Ammon's horn (tissue), 1 donor: ENCODE measurements at regions not wholly inside any gene's neighbourhood (a gene's known extent, or its start where the extent isn't known, plus 50 kb on each side); places are given as distances from the start of the nearest gene placed in this dataset.
"Not testable (repeated sequence)": the region's sequence is repeated elsewhere in the genome, so short reads cannot be mapped to it uniquely, and the experiment has no call there.

Source experiments
- DNase-seq: peaks from one replicate; pipeline ENCODE4 v3.0.0-alpha.2; 2016; ENCODE audit warnings: low spot score

DNA sequence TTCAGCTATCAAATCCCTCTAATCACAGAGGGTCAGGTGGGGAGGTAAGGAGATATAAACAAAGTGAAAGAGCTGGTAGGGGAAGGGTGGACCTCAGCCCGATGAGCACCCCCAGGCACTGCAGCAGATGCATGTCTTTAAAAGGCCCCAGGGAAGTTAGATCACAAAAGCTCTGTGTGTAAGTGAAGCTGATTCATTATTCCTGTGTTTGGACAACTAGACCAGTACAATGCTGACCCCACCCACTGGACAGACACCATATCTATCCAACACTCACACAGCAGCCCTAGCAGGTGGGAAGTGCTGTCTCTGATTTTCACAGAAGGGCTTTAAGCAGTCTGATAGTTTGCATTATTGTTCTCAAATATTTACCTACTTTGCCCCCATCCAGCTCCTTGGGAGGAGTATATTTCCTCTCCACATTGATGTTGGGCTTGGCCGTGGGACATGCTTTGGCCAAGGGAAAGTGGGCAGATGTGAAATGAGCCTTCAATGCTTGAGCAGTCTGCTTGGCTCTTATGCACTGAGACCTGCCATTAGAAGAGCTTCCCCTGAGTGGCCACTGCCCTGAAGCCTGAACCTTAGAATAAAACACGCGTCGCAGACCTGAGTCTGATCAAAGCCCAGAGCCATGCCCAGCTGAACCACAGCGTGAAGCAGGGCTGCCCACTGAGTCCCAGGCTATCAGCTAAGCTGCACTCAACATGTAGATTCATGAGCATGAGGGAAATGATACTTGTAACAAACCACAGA lies 111.4 kb downstream of the COPS8 start:
- no peak for DNase-seq

DNA sequence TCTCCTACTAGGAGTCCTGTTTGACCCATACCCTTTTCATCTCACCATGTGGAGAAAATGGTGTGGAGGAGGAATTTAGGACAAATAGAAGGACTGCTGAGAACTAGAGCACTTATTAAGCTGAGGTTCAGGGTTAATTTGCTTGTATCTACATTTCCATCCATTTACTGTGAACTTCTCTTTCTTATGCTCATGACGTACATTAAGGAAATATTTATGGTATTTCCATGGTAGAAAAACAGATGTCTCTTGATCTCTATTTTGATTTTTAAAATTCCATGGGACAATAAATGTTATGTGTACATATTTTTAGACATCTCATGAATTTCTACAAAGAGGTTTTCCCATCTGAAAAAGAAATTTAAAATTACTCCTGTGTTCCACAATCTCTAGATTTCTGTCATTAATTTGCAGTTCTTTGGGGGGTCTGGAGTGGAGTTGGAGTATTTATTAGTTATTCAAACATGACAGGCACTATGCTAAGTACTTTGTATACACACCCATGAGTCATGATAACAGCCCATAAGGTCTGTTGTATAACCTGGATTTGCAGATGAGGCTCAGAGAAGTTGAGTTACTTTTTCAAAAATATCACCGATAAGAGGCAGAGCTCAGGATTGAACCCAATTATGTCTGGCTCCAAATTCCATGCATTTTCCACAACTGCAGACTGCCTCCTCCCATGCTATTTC lies 112.6 kb downstream of the COPS8 start:
- no peak for DNase-seq

DNA sequence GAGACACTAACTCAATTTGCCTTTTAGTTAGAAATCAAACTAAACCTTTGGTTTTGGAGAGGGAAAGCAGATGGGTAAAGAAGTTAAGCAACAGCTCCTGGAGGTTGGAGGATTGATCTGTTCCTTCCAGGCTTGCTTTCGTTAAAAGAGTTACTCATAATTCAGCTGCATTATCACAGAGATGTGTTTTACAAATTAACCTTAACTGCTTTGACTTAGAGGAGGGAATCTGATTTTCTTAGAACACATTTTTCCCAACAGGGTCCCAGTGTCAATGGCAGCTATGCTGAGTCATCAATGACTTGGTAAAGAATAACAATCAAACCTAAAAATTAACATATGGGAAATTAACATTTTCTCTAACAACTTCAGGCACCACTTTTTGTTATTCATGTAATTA lies 113.4 kb downstream of the COPS8 start:
- DNase-seq = no peak

DNA sequence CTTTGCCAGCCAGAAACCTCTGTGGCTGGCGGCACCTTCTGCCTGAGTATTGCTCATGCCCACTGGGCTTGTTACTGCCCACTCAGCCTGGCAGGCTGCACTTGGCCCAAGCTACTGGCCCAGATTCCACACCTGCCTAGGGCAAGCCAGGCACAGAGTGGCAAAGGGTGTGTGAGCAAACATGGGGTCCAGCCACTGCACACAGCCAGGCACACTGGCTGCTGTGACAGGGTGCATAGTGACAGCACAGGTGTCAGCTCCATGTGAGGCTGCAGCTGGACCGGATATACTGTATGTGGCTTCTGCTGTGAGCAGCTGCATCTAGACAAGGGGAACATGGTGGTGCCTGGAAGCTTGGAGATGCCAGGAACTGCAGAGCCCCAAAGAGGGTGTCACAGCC lies 113.9 kb downstream of the COPS8 start:
- DNase-seq = no peak

GRCh38 chr2:237200462-237200861 lies 114.8 kb downstream of the COPS8 start:
- no peak for DNase-seq

GRCh38 chr2:237201461-237202287 lies 116.0 kb downstream of the COPS8 start:
- DNase-seq = no peak

GRCh38 chr2:237202288-237203030 lies 116.8 kb downstream of the COPS8 start:
- no peak for DNase-seq

- DNase-seq = no peak
These were observed 119.4 kb downstream of the COPS8 start for GRCh38 chr2:237205043-237205541.

GRCh38 chr2:237205561-237205971 lies 119.9 kb downstream of the COPS8 start:
- DNase-seq = no peak

DNA sequence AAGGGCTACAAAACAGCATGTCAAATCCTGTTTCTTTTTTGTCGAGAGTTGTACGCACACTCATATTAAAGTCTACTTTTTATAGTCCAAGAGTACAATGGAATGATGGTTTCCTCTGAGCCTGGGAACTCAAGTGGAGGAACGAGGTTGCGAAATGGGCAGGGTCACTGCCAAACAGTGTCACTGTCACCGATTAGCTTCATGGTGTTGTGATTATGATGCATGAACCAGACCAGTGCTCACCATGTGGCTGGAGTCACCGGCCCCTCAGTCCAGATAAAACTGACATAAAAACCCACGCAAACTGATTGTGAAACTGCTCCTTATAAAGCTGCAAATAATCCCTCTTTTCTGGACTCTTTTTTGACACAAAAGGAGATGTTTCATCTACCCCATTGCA lies 122.0 kb downstream of the COPS8 start:
- DNase-seq = no peak

DNA sequence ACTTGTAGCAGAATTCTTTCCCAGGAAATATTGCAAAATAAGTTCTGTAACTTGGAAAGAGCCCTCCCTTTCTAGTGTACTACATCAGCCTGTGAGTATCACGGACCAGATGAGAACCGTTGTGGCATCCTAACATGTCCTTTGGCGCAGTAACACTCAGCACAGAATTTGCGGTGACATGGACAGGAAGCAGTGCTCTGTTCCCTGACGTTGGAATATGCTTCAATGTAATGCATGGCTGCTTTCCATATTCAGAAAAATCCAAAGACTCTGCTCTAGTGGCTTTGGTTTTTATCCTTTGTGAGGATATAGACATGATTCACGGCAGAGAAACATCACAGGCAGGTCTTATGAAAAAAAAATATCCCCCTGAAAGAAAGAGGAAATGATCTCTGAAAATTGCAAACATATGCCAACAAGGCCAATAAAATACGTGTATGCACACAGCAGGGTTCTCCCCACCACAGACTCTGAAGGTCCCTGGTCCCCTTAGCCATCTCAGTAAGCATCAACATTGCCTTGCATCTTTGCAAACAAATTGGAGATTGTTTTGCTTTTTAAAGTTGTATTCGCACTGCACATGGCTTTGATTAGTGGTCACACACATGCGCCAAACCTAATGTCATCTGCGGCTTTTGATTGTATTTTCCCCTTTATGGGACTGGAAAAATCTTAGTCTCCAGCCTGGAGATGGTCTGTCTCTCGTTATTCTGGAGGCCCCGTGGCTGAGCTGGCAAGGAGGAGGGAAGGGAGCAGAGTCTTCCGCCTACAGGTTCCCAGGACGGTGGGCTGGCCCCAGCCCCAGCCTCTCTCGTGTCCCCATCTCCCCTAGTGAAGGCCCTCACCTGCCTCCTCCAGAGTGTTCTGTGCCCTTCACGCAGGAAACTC lies 122.9 kb downstream of the COPS8 start:
- no peak for DNase-seq

GRCh38 chr2:237209885-237210284 lies 124.2 kb downstream of the COPS8 start:
- DNase-seq = no peak

- DNase-seq = no peak
These were observed 124.6 kb downstream of the COPS8 start for GRCh38 chr2:237210297-237210696.

DNA sequence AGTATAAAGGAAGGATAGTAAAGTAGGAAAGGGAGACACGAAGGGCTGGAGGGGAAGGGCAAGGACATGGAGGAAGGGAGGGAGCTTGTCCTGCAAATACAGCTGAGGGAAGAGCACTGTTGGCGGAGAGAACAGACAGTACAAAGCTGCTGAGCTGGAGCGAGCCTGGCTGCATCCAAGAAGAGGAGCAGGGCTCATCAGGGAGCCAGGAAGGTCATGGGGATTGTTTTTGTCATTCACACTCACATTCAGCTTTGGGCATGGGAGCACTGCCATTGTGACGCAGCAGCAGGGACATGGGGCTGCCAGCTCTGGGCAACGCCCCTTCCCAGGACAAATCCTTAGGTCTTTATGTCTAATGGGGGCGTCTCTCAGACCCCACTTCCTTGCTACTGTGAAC lies 125.1 kb downstream of the COPS8 start:
- no peak for DNase-seq

DNA sequence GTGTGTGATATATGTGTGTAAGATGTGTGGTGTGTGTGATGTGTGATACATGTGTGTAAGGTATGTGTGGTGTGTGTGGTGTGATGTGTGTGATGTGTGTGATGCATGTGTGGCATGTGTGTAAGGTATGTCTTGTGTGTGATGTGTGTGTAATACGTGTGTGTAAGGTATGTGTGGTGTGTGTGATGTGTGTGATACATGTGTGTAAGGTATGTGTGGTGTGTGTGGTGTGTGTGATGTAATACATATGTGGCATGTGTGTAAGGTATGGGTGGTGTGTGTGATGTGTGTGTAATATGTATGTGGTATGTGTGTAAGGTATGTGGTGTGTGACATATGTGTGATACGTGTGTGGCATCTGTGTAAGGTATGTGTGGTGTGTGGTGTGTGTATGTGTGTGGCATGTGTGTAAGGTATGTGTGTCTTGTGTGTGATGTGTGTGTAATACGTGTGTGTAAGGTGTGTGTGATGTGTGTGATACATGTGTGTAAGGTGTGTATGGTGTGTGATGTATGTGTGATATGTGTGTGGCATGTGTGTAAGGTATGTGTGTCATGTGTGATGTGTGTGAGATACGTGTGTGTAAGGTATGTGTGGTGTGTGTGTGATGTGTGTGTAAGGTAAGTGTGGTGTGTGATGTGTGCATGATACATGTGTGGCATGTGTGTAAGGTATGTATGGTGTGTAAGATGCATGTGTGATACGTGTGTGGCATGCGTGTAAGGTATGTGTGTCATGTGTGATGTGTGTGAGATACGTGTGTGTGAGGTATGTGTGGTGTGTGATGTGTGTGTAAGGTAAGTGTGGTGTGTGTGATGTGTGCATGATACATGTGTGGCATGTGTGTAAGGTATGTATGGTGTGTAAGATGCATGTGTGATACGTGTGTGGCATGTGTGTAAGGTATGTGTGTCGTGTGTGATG lies 126.9 kb downstream of the COPS8 start:
- DNase-seq = not testable (repeated sequence)

DNA sequence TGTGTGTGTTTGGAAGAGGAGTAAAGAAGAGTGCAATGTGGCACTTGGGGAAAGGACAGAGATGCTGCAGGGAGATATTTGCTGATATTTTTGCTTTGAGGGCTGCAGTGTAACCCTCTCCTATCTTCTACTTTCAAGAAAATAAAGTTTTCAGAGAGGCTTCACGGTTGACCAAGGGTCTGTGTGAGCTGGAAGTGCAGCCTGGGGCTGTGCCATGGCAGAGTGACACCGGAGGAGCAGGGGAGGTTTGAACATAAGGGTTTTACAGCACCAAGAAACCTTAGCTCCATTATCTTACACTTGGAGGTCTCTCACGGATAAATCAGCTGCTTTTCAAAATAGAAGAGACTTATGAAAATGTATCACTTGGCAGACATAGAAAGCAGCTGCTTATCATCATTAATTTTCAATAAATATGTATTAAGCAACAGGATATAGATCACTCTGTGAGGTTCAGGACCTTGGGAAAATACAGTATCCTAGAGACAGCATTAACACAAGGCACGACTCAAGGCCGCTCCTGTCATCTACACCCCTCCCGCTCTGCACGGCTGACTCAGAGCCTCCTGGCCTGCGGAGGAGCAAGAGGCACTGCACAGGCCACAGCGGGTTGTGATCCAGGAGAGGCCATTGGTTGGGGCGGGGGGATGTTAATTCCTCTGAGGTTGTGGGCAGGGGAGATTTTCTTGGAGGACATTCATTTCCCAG lies 127.8 kb downstream of the COPS8 start:
- DNase-seq = no peak

DNA sequence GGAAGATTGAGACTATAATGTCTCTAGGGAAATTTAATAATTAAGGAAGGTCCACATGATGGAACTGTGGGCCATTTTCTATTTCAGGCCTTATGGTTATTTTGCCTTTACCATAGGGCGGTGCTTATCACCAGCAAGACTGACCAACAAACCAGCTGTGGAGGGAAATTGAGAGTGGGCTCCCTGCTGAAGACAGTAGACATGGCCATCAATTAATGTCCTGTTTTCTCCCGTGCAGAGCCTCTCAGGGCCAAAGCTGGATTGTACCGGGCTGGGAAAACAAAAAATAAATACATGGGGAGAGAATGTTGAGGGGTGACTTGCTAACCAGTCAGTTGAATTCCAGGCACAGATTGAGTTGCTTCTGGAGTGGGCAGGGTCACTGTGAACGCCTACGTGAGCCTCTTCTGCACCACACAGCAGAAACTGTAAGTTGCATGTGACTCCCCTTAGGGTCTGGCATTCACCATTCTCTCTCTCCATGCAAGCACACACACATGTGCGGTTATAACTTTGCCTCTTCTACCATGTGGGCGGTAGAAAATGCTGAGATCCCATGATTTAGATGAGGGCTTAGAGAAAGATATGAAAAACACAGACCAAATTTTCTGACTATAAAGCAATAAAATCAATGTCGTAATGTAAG lies 128.5 kb downstream of the COPS8 start:
- DNase-seq = no peak

DNA sequence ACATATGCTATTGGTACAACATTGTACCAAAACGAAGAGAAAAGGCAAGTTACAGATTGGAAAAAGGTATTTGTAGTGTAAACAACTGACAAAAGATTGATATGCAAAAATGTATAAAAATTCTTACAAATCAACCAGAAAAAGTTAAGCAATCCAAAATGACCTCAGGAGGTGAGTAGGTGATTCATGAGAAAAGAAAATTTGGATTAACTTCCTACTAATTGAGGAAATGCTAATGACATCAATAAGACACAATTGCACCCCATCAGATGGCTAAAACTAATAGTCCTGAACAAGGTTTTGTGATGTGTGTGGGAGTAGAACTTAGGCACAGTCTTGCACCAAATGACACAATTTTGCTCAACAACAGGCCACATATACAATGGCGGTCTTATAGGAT lies 129.3 kb downstream of the COPS8 start:
- DNase-seq = no peak
